Right renal cortex interstitium (tissue), 3 donors: ENCODE measurements at regions not wholly inside any gene's neighbourhood (a gene's known extent, or its start where the extent isn't known, plus 50 kb on each side); places are given as distances from the start of the nearest gene placed in this dataset.
"Not testable (repeated sequence)": the region's sequence is repeated elsewhere in the genome, so short reads cannot be mapped to it uniquely, and the experiment has no call there.

Source experiments
- DNase-seq, 3 donors: peaks; one replicate each; pipeline ENCODE4 v3.0.0-alpha.2; 2013; ENCODE audit warnings: low read depth in 3 of 3, low spot score in 2 of 3

- DNase-seq = no peak
Observed at GRCh38 chr7:90053094-90053493, 101.2 kb upstream of the STEAP1 start.

DNA sequence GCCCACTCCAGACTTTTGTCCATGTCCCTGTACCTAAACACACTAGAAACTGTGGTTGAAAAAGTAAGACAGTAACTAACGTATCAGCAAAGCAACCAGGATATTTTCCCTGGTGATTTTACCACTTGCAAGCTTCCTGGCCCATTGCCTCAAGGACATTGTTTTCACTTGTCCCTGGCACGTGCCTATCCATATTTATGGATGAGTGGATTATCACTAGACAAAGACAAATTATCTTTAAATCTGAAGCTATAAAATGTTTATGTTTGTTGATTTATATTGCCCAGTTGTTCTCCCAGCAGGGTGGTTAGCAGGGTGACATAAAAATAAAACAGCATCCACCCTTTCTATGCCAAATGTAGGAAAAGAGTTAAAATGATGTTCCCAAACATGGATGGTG is 93.2 kb upstream of the STEAP1 start:
- DNase-seq = no peak

GRCh38 chr7:90064370-90064769 is 89.9 kb upstream of the STEAP1 start:
- DNase-seq = no peak

- no peak for DNase-seq
Observed at GRCh38 chr7:90067171-90067570, 87.1 kb upstream of the STEAP1 start.

DNA sequence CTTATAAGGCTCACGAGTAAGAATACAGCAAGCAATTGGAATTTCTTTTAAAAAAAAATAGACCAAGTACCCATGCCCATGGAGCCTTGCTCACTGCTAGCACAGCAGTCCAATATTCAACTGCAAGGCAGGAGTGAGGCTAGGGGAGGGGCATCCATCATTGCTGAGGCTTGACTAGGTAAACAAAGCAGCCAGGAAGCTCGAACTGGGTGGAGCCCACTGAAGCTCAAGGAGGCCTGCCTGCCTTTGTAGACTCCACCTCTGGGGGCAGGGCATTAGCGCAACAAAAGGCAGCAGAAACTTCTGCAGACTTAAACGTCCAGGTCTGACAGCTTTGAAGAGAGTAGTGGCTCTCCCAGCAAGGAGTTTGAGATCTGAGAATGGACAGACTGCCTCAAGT is 84.0 kb upstream of the STEAP1 start:
- not testable (repeated sequence) for DNase-seq

GRCh38 chr7:90078921-90079320 is 75.3 kb upstream of the STEAP1 start:
- no peak for DNase-seq

- DNase-seq = no peak
Observed at GRCh38 chr7:90081621-90082020, 72.6 kb upstream of the STEAP1 start.

DNA sequence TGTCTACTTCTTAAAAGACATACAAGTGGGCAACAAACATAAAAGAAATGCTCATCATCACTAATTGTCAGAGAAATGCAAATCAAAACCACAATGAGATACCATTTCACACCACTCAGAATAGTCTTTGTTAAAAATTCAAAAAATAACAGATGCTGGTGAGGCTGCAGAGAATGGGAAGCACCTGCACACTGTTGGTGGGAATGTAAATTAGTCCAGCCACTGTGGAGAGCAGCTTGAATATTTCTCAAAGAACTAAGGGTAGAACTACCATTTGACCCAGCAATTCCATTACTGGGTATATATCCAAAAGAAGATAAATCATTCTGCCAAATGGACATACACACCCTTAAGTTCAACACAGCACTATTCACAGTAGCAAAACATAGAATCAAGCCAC is 61.8 kb upstream of the STEAP1 start:
- no peak for DNase-seq

DNA sequence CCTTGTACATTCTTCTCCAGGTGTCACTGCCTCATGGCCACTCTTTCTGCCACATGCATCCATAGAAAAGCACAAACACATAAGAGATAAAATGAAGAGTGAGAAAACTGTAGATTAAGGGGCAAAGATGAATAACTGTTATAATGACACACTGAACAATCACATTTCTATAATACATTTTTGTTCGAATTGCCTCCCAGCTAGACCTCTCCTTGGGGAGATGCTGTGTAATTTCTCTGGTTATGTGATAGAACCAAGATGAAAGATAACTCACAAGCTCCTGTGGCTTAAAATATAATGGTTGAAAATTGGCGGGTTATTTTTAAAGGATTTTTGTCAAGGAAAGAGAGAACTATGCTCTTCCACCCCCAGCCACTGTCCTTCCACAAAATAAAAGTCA is 60.2 kb upstream of the STEAP1 start:
- DNase-seq = no peak
